Tongue (tissue), 1 donor: ENCODE measurements at regions not wholly inside any gene's neighbourhood (a gene's known extent, or its start where the extent isn't known, plus 50 kb on each side); places are given as distances from the start of the nearest gene placed in this dataset.
A peak's percentile ranks its signal among the peaks of the same experiment; 100 is the strongest.
"Not testable (repeated sequence)": the region's sequence is repeated elsewhere in the genome, so short reads cannot be mapped to it uniquely, and the experiment has no call there.

Experiments
- DNase-seq: peaks from one replicate; pipeline ENCODE4 v3.0.0-alpha.2; 2015

DNA sequence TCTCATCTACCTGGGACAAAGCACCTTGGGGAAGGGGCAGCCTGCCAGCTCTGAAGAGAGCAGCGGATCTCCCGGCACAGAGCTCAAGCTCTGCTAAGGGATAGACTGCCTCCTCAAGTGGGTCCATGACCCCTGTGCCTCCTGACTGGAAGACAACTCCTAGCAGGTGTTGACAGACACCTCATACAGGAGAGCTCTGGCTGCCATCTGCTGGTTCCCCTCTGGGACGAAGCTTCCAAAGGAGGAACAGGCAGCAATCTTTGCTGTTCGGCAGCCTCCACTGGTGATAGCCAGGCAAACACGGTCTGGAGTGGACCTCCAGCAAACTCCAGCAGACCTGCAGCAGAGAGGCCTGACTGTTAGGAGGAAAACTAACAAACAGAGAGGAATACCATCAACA, 549.9 kb upstream of the LRATD1 start:
- DNase-seq, result no peak

DNA sequence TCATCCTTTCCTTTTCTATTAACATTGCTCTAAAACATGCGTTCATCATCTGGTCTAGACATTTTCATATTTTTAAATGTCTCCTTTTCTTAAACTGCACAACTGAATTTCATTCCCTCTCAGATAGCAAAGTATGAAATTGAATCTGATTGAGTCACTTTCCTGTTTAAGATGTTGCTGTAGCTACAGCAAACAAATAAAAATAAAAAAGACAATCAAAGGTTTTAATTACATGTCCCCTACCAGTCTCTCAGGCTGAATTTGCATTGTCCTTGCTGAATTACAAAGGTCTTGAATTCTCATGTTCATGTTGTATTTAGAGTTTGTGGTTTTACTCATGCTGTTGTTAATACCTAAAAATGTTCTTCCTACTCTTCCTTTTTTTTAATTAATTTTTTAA, 537.9 kb upstream of the LRATD1 start:
- DNase-seq, result no peak

DNA sequence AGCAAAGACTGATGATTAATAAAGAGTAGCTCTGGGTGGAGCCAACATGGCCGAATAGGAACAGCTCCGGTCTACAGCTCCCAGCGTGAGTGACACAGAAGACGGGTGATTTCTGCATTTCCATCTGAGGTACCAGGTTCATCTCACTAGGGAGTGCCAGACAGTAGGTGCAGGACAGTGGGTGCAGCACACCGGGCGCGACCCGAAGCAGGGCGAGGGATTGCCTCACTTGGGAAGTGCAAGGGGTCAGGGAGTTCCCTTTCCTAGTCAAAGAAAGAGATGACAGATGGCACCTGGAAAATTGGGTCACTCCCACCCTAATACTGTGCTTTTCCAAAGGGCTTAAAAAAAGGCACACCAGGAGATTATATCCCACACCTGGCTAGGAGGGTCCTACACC, 533.4 kb upstream of the LRATD1 start:
- DNase-seq, result not testable (repeated sequence)

DNA sequence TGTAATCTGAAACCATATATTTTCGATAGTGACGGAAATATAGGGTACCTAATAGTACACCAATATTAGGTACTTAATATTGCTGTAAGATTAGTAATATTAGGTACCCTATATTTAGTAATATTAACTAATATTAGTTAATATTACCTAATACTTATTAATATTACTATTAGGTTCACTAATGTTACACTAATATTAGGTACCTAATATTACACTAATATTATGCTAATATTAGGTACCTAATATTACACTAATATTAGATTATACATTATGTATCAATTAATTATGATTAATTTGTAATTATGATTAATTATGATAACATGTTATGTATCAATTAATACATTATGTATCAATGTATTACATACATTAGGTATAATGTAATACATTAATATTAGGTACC, 518.2 kb upstream of the LRATD1 start:
- DNase-seq, result no peak

DNA sequence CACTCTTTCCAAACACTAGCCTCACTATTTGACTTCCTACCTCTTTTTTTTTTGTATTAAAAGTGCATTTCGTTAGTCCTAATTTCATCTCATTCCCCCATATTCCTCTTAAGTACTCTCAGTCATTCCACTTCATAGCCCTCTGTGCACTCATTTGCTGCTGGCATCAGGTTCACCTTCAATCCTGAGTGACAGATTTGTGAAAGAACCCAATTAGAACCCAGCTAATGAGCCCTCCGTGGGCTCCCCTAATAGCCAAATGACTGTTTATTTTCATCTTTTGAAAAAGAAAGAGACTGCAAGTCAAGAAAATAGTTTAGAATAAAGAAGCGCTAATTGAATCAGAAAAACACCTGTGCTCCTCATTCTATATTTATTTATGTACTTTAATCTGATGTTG, 512.1 kb upstream of the LRATD1 start:
- no peak for DNase-seq

DNA sequence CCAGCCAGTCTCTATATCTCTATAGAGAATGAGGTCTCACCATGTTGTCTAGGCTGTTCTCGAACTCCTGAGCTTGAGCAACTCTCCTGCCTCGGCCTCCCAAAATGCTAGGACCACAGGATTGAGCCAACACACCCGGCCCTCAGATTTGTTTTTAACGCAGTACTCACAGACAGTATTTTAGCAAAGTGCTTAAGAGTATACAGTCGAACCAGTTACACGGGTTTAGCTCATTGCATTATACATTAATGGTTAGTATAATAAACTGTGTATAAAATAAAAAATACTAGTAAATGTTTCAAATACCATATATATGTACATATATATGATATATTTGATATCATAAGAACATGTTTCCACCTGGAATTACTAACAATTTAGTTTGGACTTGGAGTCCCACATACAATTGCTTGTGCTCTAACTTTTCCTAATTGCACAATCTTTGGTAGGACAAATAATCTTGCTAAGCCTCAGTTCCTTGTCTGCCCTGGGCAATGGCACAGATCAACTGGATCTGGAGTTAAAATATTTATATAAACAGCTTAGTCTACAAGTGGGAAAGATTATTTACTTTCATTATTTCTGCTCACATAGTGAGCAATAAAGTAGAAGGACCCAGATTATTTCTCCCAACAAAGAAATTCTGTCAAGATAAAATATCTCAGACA, 508.9 kb upstream of the LRATD1 start:
- DNase-seq, result peak; percentile 13

DNA sequence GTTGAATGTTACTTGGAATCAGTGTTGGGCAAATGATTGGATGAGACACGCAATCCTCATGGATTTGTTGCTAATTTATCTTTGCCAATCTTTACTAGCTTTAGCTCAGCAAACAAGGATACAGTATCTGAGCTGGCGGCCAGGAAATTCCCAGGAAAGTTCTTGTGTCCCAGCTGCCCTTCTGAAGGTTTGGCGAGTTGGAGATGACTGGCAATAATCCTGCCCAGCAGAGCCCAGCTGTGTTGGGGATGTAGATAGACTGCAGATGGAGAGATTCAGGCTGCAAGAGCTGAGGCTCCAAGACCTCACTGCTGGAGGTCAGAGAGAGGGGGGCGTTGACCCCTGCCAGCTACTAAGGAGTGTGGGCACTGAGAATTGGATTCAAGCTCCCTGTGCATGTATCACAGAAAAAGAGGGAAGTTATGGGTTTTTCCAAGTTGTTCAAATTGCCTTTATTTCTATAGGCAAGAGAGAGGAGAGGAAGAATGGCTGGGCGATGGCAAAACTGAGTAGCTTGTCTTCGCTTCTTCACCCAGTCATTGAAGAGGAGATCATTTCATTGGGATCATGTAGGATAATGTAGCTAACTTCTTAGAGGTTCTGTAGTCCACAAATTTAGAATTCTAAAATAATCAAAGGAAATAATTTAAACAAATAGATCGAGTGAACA, 506.8 kb upstream of the LRATD1 start:
- DNase-seq, result peak; percentile 95

DNA sequence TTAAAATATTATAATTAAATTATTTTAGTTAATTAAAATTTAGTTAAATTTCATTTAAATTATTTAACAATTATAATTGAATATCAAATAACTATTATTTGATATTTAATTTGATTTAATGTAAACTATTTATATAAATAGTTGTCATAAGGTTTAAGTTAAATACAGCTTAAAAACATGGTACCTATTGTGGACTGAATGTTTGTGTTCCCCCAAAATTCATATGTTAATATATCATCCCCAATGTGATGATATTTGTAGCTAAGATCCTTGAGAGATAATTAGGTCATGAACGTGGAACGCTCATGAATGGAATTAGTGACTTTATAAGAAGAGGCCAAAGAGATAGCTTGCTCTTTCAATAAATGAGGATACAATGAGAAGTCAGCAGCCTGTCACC, 505.7 kb upstream of the LRATD1 start:
- DNase-seq, result peak; percentile 8

DNA sequence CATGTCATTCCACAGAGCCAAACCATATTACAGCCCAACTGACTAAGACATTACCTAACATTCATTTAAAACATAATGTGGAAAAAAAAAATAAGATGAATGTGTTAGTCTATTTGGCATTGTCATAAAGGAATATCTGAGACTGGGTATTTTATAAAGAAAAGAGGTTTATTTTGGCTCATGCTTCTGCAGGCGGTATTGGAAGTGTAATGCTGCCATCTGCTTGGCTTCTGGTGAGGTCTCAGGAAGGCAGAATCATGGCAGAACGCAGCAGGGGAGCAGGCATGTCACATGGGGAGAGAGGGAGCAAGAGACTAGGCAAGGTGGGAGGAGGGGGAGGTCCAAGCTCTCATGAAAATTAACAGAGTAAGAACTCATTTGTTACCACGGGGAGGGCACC, 504.8 kb upstream of the LRATD1 start:
- no peak for DNase-seq

DNA sequence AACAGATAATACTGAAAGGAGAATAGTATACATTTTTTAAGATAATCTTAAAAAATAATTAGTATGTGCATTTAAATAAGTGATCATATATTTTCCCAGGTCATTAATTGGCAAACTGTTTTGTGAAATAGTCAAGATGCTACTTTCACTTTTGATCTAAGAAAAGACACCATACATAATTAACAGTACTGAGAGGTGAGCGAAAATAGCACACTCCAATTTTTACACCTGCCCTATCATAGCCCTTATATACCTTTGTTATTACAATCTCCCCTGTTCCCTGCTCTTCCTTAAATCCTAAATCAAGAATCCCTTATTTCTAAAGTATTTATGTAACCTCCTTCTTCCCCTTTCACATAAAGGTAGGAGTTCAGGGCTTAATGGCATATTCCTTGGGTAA, 500.1 kb upstream of the LRATD1 start:
- no peak for DNase-seq

DNA sequence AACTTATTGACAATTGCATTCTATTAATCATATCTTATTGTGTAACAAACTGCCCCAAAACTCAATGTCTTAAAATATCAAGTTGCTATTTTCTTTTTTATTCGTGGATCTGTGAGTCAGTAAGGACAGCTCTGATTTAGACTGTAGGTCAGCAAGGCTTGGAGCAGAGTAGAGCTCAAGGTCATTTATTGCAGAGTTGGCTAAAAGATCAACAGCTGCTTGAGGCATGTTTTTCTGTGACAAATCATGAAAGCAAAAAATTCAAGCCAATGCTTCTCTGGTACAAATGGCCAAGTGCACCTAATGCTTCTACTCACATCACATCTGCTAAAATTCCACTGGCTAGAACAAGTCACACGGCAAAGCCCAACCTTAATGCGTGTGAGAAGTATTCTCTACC, 497.7 kb upstream of the LRATD1 start:
- DNase-seq, result peak; percentile 79

DNA sequence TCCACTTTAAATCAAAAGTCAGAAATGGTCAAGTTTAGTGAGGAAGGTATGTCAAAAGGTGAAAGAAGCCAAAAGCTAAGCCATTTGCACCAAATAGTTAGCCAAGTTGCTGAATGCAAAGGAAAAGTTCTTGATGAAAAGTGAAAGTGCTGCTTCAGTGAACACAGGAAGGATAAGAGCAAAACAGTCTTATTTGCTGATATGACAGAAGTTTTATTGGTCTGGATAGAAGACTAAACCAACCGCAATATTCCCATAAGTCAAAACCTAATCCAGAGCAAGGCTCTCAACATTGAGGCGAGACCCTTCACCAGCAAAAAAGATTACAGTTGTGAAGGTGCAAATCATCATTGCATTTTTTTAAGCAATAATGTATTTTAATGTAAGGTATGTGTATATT, 496.5 kb upstream of the LRATD1 start:
- DNase-seq, result no peak

DNA sequence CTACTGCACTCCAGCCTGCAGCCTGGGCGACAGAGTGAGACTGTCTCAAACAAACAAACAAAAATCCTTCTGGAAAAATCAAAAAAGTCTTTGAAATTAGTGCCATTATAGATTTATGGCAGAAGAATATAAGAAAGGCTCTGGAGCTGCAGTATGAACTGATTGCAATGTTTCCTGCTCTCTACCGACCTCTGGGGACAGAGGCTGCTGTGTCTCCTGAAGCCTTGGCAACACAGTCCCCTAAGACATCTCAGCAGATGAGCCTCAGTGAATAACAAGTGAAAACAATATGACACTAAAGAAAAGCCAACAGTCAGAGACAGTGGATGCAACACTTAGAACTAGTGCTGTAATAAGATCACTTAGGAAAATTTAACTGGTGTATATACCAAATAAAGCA, 494.9 kb upstream of the LRATD1 start:
- DNase-seq, result peak; percentile 9

DNA sequence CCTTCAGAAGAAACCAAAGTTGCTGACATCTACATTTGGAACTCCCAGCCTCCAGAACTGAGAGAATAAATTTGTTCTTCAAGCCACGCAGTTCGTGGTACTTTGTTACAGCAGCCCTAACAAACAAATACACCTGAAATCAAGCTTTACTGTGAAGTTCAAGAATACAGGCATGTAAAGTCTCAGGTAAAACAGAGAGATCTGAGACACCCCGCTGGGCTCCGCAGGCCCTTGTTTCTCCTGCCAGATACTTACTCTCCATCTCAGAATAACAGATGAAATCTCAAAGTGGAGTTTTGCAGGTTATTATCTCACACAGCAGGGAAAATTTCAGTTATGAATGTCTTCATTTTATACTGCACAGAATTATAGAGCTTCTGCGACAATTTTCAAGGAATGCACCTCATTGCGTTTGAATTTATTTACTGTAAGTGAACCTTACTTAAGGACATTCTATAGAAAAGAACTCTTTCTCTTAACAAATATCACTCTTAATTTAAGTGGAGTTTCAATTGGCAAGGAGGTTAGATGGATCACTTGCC, 492.4 kb upstream of the LRATD1 start:
- DNase-seq, result no peak

DNA sequence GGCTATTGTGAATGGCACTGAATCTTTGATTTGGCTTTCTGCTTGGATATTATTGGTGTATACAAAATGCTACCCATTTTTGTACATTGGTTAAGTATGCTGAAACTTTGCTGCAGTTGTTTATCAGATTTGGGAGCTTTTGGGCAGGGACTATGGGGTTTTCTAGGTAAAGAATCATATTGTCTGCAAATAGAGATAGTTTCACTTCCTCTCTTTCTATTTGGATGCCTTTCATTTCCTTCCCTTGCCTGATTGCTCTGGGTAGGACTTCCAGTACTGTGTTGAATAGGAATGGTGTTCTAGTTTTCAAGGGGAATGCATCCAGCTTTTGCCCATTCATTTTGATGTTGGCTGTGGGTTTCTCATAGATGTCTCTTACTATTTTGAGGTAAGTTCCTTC, 489.1 kb upstream of the LRATD1 start:
- DNase-seq, result no peak

DNA sequence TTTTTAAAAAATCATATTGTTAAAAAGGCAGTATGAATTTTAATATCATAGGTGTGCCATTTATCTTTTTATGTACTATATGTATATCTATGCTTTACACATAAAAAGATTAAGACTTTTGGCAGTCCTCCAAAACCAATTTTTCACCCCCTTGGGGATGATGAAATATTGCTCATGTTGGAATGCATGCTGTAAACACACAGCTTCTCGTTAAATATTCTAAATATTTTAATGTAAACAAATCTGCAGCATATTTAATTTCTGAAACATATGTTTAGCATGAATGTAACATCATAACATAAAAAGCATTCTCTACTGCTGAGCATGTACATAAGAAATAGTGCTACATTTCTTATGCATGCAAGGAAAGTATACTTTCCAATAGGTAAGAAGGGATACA, 484.3 kb upstream of the LRATD1 start:
- DNase-seq, result peak; percentile 17

DNA sequence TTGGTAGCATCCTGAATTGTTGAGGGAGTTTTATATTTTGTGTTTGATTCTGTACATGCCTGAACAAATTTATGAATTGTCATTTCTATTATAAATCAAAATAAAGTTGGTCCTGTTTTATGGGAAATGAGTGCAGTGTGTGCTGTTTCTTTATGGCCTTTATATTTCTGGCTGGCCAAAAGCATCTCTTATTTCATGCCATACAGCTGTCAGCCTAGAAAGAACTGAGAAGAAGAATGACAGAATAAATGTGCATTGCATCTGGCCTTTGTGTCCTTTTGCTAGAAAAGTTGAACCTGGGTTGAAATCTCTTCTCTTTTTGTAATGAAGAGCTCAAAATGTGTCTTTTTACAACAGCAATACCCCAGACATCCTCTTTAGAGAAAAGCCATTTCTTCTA, 474.7 kb upstream of the LRATD1 start:
- DNase-seq, result peak; percentile 82

DNA sequence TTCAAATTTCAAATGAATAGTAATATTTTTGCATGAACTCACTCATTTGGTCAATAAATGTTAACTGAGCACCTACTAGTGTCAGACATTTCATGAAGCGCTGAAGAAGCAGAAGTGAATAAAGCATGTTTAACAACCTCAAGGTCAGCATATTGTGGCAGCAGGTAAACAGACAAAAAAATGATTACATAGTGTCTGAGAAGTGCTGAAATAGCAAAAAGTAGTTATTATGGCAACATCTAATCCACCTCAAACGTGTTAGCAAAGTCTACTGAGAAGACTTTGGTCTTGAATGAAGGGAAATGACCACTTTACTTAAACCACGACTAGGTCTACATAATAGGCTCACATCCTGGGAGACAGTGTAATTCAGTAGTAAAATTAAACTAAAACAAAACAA, 452.2 kb upstream of the LRATD1 start:
- no peak for DNase-seq

DNA sequence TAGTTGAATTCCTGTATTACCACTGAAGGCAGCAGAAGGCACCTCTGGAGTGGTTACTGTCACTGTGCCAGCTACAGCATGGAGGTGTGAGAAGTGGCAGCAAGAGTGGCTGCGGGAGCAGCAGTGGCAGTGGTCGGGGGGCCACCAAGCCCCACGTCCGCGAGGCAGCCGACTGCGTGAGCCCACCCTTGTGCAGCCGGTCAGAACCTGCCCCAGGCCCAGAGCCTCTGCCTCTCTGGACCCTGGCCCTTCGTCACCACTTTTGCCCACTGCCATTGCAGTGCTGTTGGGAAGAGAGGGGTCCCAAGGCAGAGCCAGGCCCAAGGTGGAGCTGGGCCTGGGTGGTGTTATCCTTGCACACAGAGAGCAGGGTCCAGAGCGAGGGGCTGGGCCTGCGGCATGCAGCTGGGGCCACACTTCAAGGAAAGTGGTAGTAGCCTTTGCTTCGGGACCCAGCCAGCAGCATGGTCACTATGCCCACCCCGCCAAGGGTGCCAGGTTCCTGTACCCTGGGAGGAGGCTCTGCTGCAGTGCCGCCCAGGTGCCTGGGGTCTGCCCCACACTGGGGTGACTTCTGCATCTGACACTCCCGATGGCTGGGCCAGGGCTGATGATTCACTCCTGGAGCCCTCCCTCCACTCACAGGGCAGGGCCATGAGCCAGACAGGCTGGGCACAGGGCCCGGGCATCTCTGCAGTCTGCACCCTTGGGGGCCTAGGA, 450.1 kb upstream of the LRATD1 start:
- DNase-seq, result no peak

DNA sequence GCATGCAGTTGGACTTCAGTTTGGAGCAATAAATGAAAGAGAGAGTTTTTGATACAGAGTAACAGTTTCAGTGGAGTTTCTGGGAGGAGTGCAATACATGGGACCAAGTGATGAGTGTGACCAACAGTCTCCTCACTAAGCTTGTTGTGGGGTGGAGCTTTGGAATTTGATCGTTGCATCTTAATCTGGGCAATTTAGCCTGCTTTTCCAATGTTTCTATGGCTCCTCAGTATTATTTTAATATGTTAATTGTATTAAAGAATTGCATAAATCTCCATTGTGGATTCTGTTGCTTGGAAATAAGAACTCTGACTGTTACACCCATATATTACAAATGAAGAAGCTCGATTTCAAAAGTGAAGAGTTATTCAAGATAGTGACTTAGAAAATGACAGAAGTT, 446.6 kb upstream of the LRATD1 start:
- no peak for DNase-seq

DNA sequence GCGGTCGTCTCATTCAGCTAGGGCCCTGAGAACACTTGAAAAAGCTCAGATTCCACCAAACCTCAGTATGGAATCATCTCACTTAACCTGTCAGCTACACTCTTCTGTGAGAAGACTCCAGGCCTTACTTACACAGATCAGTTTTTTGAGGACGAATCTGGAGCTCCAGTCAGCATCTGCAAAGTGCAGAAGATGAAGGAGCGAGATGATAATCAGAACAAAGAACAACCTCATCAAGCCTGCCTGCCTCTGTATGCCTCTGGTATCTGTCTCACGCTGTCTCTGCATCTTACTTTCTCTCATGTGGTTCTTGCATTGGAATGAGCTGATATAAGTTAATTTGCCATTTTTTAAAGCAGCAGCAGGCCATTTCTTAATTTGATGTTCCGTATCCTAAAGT, 444.1 kb upstream of the LRATD1 start:
- no peak for DNase-seq

DNA sequence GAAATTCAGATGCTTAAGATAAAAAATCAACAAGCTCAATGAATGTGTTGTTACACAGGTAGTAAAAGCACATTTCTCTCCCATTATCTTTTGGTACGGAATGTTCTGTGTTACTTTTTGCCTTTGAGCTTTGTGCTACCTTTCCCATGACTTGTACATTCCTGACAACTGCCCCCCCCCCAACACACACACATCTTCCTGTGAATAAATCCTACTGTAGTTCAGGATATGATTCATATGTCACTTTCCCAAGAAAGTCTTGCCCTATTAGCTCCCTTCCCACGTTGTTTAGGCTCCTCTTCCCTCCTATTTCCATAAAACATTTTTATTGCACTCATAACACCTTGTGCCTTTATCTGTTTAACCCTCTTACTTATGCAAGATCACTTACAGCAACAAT, 442.6 kb upstream of the LRATD1 start:
- DNase-seq, result no peak

DNA sequence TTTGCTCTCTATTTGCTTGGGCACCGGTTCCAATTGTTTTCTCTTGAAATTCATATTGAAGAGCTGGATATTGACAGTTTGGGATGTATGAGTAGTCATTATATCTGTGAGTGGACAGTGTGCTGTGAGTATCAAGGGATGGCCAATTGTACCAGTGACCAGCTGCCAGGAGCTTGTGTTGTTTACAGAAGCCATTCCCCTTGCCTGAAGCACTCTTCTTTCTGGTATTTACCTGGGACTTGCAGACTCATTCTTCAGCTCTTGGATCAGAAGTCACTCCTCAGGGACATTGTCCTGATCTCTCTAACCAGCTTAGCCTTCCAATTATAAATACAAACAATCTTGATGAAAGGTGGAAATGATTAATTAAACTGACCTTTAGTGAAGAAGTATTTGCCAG, 438.3 kb upstream of the LRATD1 start:
- no peak for DNase-seq

DNA sequence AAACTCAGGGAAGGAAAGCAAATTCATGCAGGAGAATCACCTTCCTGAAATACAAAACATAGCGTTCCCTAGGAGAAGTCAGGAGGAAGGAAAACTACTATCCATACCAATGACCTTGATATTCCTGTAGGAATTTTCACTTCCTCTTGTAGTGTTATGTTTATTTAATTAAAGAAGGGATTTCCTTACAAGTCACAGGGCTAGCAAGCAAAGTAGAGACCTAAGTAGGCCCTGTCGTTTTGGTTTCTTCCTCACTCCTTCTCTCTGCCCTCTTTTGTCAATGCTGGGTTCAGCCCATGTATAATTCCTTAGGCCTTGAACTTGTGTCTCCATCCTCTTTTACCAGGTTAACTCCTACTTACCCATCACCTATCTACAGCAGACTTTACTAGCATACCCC, 435.2 kb upstream of the LRATD1 start:
- no peak for DNase-seq
